Occipital lobe (tissue), 1 donor: ENCODE measurements at regions not wholly inside any gene's neighbourhood (a gene's known extent, or its start where the extent isn't known, plus 50 kb on each side); places are given as distances from the start of the nearest gene placed in this dataset.

ENCODE experiments used
- DNase-seq: peaks from one replicate; lab custom pipeline; 2025; lab: John Stamatoyannopoulos, UW

GRCh38 chr6:163844761-163845160 lies 430.2 kb downstream of the QKI start:
- DNase-seq = no peak

- no peak for DNase-seq
Observed at GRCh38 chr6:163844357-163844756, 429.8 kb downstream of the QKI start.

- no peak for DNase-seq
Observed at GRCh38 chr6:163843218-163843617, 428.7 kb downstream of the QKI start.

- DNase-seq = no peak
Observed at GRCh38 chr6:163842467-163842866, 427.9 kb downstream of the QKI start.

GRCh38 chr6:163841733-163842132 lies 427.2 kb downstream of the QKI start:
- DNase-seq = no peak

- no peak for DNase-seq
Observed at GRCh38 chr6:163841326-163841725, 426.8 kb downstream of the QKI start.

GRCh38 chr6:163840880-163841279 lies 426.4 kb downstream of the QKI start:
- no peak for DNase-seq

GRCh38 chr6:163839296-163839695 lies 424.8 kb downstream of the QKI start:
- DNase-seq = no peak

- no peak for DNase-seq
Observed at GRCh38 chr6:163837691-163838431, 423.3 kb downstream of the QKI start.

- no peak for DNase-seq
Observed at GRCh38 chr6:163836876-163837690, 422.6 kb downstream of the QKI start.

- no peak for DNase-seq
Observed at GRCh38 chr6:163835439-163836171, 421.1 kb downstream of the QKI start.

- DNase-seq = no peak
Observed at GRCh38 chr6:163834226-163834970, 419.9 kb downstream of the QKI start.

- no peak for DNase-seq
Observed at GRCh38 chr6:163831736-163832135, 417.2 kb downstream of the QKI start.

GRCh38 chr6:163830641-163831040 lies 416.1 kb downstream of the QKI start:
- no peak for DNase-seq

GRCh38 chr6:163828038-163828795 lies 413.7 kb downstream of the QKI start:
- DNase-seq = no peak

- DNase-seq = no peak
Observed at GRCh38 chr6:163827143-163827542, 412.6 kb downstream of the QKI start.

GRCh38 chr6:163826629-163827028 lies 412.1 kb downstream of the QKI start:
- DNase-seq = no peak

GRCh38 chr6:163825033-163825432 lies 410.5 kb downstream of the QKI start:
- DNase-seq = no peak

GRCh38 chr6:163823577-163823976 lies 409.1 kb downstream of the QKI start:
- DNase-seq = no peak

- DNase-seq = peak; percentile 13
Observed at GRCh38 chr6:163820745-163821458, 406.4 kb downstream of the QKI start.
